ENCODE measurements at regions not wholly inside any gene's neighbourhood (a gene's known extent, or its start where the extent isn't known, plus 50 kb on each side); places are given as distances from the start of the nearest gene placed in this dataset.

GRCh38 chr5:155189981-155190380 is 176.4 kb downstream of the KIF4B start:
- ChIA-PET POLR2A (no interaction called here), CTCF (no interaction called here)
- Histone ChIP-seq H3K4me1 (no peaks in the 10 kb centered on the region), H3K4me3 (no peak overlapping the region), H3K27ac (no peak overlapping the region), H3K4me2 (no peak overlapping the region), H3K9me3 (peaks cover 6% of the 10 kb centered on the region; the same call in 1 of the 3 replicates)
- WGBS (ENCODE audit: missing lambda C conversion rate) = 27% methylated on average over 4 of the region's 4 CpGs
- FAIRE-seq (no peak), DNase-seq (ENCODE audit: low read depth in 1 of 2, low spot score in 1 of 2) (no peak), ATAC-seq (no peak)
- TF ChIP-seq REST (IDR thresholded peaks at IDR 0.05) (no peak), HMGXB4 (CRISPR knock-in tag; IDR thresholded peaks at IDR 0.05; ENCODE audit: borderline replicate concordance) (no peak), EHMT2 (IDR thresholded peaks at IDR 0.05; ENCODE audit: low read depth) (no peak), POLR2AphosphoS2 (conservative IDR thresholded peaks at IDR 0.05; ENCODE audit: low read length) (no peak), FOSL2 (IDR thresholded peaks at IDR 0.05) (no peak), FOSL2 (CRISPR knock-in tag; IDR thresholded peaks at IDR 0.05) (no peak), CHD2 (IDR thresholded peaks at IDR 0.05; ENCODE audit: low read length, partially characterized antibody) (no peak), PBX3 (IDR thresholded peaks at IDR 0.05) (no peak), JUN (IDR thresholded peaks at IDR 0.05) (no peak), HOXB13 (CRISPR knock-in tag; IDR thresholded peaks at IDR 0.05; ENCODE audit: low read depth) (no peak)

- peak in 1 of 2 experiments; percentile 19 for DNase-seq (ENCODE audit: low read depth in 1 of 2, low spot score in 1 of 2)
- ATAC-seq = no peak
These were observed 179.5 kb downstream of the KIF4B start for GRCh38 chr5:155193029-155193428.

More at GRCh38 chr5:155193029-155193428, 179.5 kb downstream of the KIF4B start:
- no peaks in the 10 kb centered on the region; the same call in 2 of the 3 replicates for H3K9me3 ChIP-seq
- POLR2A ChIA-PET = no interaction called here
- H3K4me3 ChIP-seq = no peak overlapping the region
- no peak overlapping the region for H3K4me2 ChIP-seq
- CTCF ChIA-PET = no interaction called here
- H3K4me1 ChIP-seq = no peaks in the 10 kb centered on the region
- no peak for FAIRE-seq
- no peak for TF ChIP-seq JUN (IDR thresholded peaks at IDR 0.05)
- TF ChIP-seq USF2 (IDR thresholded peaks at IDR 0.05) = no peak
- no peak for TF ChIP-seq JUNB (IDR thresholded peaks at IDR 0.05)
- TF ChIP-seq ZC3H11A (IDR thresholded peaks at IDR 0.05) = no peak
- TF ChIP-seq NR3C1 (IDR thresholded peaks at IDR 0.05) = no peak
- TF ChIP-seq FOXS1 (CRISPR knock-in tag; IDR thresholded peaks at IDR 0.05) = no peak
- TF ChIP-seq ZSCAN20 (CRISPR knock-in tag; IDR thresholded peaks at IDR 0.05) = no peak
- TF ChIP-seq BCL3 (IDR thresholded peaks at IDR 0.05) = no peak
- no peak for TF ChIP-seq RAD21 (conservative IDR thresholded peaks at IDR 0.05 in 1 of 2, IDR thresholded peaks at IDR 0.05 in 1 of 2)
- TF ChIP-seq HES2 (IDR thresholded peaks at IDR 0.05) = no peak
- 9% methylated on average over 3 of the region's 3 CpGs for WGBS (ENCODE audit: missing lambda C conversion rate)
- H3K27ac ChIP-seq = no peak overlapping the region

Data from A549 (cell line).